ENCODE measurements at regions not wholly inside any gene's neighbourhood (a gene's known extent, or its start where the extent isn't known, plus 50 kb on each side); places are given as distances from the start of the nearest gene placed in this dataset.

DNA sequence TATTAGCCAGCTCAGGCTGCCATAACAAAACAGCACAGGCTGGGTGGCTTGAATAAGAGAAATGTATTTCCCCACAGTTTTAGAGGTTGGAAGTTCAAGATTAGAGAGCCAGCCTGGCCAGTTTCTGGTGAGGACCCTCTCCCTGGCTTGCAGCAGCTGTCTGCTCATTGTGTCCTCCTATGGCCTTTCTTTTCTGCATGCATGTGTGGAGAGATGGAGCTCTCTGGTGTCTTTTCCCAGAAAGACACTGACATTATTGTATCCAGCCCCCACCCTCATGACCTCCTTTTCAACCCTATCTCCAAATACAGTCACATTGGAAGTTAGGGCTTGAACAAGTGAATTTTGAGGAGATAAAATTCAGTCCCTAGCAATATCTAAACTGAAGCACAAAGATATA, 263.8 kb upstream of the PABPC4L start:
- ChIA-PET CTCF (no interaction called here), POLR2A (no interaction called here)
- DNase-seq (ENCODE audit: extremely low spot score): no peak
- TF ChIP-seq SUZ12 (IDR thresholded peaks at IDR 0.05) (no peak), SP1 (IDR thresholded peaks at IDR 0.05) (no peak)

DNA sequence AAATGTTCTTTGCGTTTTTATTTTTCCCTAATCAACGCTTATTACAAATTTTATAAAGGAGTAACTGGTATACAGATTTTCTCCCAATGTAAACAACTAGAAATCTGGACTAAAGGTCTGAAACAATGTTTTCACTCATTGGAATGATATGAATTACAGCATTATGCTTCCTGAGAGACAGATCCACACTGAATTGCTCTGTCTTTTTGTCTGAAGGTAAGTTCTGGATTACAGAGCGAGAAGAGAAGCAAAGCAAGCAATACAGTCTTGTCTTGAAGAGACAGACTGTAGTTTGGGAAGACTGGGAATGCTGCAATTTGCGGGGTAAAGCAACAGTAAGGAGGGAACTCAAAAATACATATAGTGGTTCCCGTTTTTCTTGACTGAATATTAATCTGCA, 262.2 kb upstream of the PABPC4L start:
- no peak for DNase-seq (ENCODE audit: extremely low spot score)
- ChIA-PET CTCF (no interaction called here), POLR2A (no interaction called here)
- TF ChIP-seq BHLHE40 (IDR thresholded peaks at IDR 0.05; ENCODE audit: borderline replicate concordance): no peak
- no peak for TF ChIP-seq LEF1 (IDR thresholded peaks at IDR 0.05; ENCODE audit: borderline replicate concordance)
- no peak for TF ChIP-seq ELF4 (IDR thresholded peaks at IDR 0.05)
- TF ChIP-seq TARDBP (IDR thresholded peaks at IDR 0.05): no peak
- no peak for TF ChIP-seq FOXK2 (IDR thresholded peaks at IDR 0.05)
- TF ChIP-seq, protein P1, sequence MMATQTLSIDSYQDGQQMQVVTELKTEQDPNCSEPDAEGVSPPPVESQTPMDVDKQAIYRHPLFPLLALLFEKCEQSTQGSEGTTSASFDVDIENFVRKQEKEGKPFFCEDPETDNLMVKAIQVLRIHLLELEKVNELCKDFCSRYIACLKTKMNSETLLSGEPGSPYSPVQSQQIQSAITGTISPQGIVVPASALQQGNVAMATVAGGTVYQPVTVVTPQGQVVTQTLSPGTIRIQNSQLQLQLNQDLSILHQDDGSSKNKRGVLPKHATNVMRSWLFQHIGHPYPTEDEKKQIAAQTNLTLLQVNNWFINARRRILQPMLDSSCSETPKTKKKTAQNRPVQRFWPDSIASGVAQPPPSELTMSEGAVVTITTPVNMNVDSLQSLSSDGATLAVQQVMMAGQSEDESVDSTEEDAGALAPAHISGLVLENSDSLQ (IDR thresholded peaks at IDR 0.05): no peak
- TF ChIP-seq SP1 (IDR thresholded peaks at IDR 0.05): no peak
- TF ChIP-seq FOXA1 (IDR thresholded peaks at IDR 0.05): no peak
- TF ChIP-seq ZNF384 (IDR thresholded peaks at IDR 0.05): no peak

DNA sequence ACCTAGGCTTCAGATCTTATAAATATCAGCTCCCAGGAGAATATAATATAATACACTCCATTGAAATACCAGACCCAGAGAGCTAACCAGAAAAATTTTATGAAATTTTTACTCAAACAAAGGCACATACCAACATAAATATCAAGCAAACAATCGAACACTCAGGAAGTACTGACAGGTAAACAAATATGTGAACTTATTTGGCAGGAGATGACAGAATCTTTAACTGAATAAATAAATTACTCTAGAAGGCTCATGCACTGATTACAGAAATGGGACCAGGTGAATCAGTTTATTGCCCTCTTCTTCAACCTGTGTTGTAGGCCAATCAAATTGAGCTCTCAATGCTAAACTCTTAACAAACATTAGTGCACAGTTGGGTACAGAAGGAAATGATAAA, 225.2 kb upstream of the PABPC4L start:
- CTCF ChIA-PET: no interaction called here
- no peak for DNase-seq (ENCODE audit: extremely low spot score)
- TF ChIP-seq, protein P1 (IDR thresholded peaks at IDR 0.05): no peak
- TF ChIP-seq FOXM1 (IDR thresholded peaks at IDR 0.05; ENCODE audit: borderline replicate concordance): no peak
- no peak for TF ChIP-seq ZNF384 (IDR thresholded peaks at IDR 0.05)
- TF ChIP-seq TARDBP (IDR thresholded peaks at IDR 0.05): no peak
- POLR2A ChIA-PET: no interaction called here

DNA sequence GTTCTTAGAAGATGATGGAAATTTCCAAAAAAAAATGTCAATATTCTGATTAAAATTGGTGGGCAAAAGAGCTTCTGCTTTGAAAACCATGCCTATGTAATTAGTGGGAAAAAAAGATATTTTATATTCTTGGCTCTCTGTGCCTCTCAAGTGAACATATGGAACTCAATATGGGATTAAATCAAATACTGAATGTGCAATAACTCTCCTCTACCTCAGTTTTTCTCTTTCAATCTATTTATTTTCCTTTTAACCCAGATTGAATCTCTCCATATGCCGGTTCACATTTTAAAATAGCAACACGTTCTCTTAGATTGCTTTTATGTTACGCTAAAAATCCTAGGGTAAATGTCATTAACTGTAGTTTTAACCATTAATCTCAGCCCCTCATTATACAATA, 224.2 kb upstream of the PABPC4L start:
- no peak for DNase-seq (ENCODE audit: extremely low spot score)
- ChIA-PET POLR2A (no interaction called here), CTCF (no interaction called here)
- TF ChIP-seq, protein P1 (IDR thresholded peaks at IDR 0.05): no peak
- TF ChIP-seq SP1 (IDR thresholded peaks at IDR 0.05) (no peak), L3MBTL2 (conservative IDR thresholded peaks at IDR 0.05) (no peak), HDGF (IDR thresholded peaks at IDR 0.05; ENCODE audit: borderline replicate concordance) (no peak), TARDBP (IDR thresholded peaks at IDR 0.05) (no peak), ELF4 (IDR thresholded peaks at IDR 0.05) (no peak), NFRKB (IDR thresholded peaks at IDR 0.05) (no peak), BHLHE40 (IDR thresholded peaks at IDR 0.05; ENCODE audit: borderline replicate concordance) (no peak), LEF1 (IDR thresholded peaks at IDR 0.05; ENCODE audit: borderline replicate concordance) (no peak), FOXM1 (IDR thresholded peaks at IDR 0.05; ENCODE audit: borderline replicate concordance) (no peak), FOXK2 (IDR thresholded peaks at IDR 0.05) (no peak), ZNF384 (IDR thresholded peaks at IDR 0.05) (no peak), ARNT (IDR thresholded peaks at IDR 0.05) (no peak), CTBP1 (IDR thresholded peaks at IDR 0.05; ENCODE audit: borderline replicate concordance) (no peak), SUZ12 (IDR thresholded peaks at IDR 0.05) (no peak), FOXA1 (IDR thresholded peaks at IDR 0.05) (no peak)

DNA sequence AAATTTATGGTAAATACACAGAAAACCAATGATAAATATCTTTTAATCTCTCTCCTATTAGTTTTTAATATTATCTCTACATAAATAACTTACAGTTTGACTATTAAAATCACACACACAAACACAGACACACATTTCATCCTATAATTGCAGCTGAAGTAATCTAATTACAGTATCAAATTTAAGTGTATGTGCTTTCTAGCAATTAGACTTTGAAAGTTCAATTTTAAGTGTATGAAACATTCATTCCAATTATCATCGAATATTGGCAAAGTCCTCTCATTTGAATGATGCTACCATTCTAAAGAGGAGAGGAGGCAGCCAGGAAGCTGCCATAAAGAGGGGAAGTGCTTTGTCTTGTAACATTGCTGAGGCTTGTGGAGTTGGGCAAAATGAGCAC, 221.2 kb upstream of the PABPC4L start:
- POLR2A ChIA-PET: no interaction called here
- no peak for DNase-seq (ENCODE audit: extremely low spot score)
- TF ChIP-seq FOXM1 (IDR thresholded peaks at IDR 0.05; ENCODE audit: borderline replicate concordance): no peak
- no peak for TF ChIP-seq ELF4 (IDR thresholded peaks at IDR 0.05)
- TF ChIP-seq BHLHE40 (IDR thresholded peaks at IDR 0.05; ENCODE audit: borderline replicate concordance): no peak
- TF ChIP-seq NFRKB (IDR thresholded peaks at IDR 0.05): no peak
- TF ChIP-seq CTBP1 (IDR thresholded peaks at IDR 0.05; ENCODE audit: borderline replicate concordance): no peak
- no peak for TF ChIP-seq FOXA1 (IDR thresholded peaks at IDR 0.05)
- TF ChIP-seq SP1 (IDR thresholded peaks at IDR 0.05): no peak
- no peak for TF ChIP-seq LEF1 (IDR thresholded peaks at IDR 0.05; ENCODE audit: borderline replicate concordance)
- CTCF ChIA-PET: no interaction called here

DNA sequence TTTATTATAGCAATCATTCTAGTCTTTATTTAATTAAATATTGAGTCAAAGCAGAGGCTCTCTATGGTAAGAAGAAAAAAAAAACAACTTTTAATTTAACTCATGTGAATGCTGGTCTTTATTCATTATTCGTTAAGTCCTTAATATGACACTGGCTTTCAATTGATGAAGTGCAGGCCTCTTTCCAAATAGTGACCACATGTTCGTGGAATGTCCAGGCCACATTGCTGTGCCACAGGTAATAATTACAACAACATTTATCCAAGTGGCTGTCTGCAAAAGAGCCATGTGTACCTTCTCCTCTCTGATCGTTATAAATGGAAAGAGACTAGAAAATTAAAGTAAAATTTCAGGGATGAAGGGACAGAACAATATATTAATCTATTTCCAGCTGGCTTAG, 220.1 kb upstream of the PABPC4L start:
- CTCF ChIA-PET: no interaction called here
- TF ChIP-seq HDGF (IDR thresholded peaks at IDR 0.05; ENCODE audit: borderline replicate concordance) (no peak), ZNF384 (IDR thresholded peaks at IDR 0.05) (no peak), FOXA1 (IDR thresholded peaks at IDR 0.05) (no peak), L3MBTL2 (conservative IDR thresholded peaks at IDR 0.05) (no peak), FOXM1 (IDR thresholded peaks at IDR 0.05; ENCODE audit: borderline replicate concordance) (no peak), FOXK2 (IDR thresholded peaks at IDR 0.05) (no peak), BHLHE40 (IDR thresholded peaks at IDR 0.05; ENCODE audit: borderline replicate concordance) (no peak), ELF4 (IDR thresholded peaks at IDR 0.05) (no peak), CTBP1 (IDR thresholded peaks at IDR 0.05; ENCODE audit: borderline replicate concordance) (no peak), SUZ12 (IDR thresholded peaks at IDR 0.05) (no peak), SP1 (IDR thresholded peaks at IDR 0.05) (no peak), NFRKB (IDR thresholded peaks at IDR 0.05) (no peak), LEF1 (IDR thresholded peaks at IDR 0.05; ENCODE audit: borderline replicate concordance) (no peak), TARDBP (IDR thresholded peaks at IDR 0.05) (no peak), ARNT (IDR thresholded peaks at IDR 0.05) (no peak)
- TF ChIP-seq, protein P1 (IDR thresholded peaks at IDR 0.05): no peak
- no peak for DNase-seq (ENCODE audit: extremely low spot score)
- POLR2A ChIA-PET: no interaction called here
